ENCODE measurements at regions not wholly inside any gene's neighbourhood (a gene's known extent, or its start where the extent isn't known, plus 50 kb on each side); places are given as distances from the start of the nearest gene placed in this dataset.

DNA sequence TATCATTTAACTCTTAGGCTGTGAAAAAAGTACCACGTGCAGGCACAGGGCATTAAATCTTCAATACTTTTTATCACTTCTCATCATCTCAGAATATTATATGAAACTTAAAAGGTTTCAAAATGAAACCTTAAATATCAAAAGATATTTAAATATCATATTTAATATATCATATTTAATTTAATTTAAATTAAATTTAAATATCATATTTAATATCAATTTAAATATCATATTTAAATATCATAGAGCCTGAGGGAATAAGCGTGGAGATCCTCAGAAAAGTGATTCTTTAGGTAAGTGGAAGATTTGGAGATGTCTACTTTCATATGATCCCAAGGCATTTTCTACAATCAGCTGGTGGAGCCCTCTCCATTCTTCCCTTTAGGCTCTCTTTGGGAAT is 716.6 kb downstream of the OTOL1 start:
- no peak for DNase-seq

DNA sequence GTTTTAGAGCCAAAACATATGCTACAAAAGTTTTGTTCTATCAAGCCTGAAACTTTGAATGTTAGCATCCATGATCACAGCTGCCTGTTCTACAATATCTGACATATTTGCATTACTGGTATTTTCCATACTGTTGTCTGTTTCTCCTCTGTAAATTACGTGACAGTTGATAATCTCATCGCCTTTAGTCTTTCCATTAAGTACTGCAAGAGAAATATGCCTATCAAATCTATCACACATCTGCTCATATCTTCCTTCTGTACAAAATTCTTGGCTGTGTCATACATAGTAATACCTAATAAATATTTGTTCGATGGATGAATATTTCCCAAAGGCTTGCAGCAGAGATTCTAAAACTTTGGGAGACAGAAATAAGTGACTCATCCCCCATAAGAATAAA is 717.3 kb downstream of the OTOL1 start:
- no peak for DNase-seq

DNA sequence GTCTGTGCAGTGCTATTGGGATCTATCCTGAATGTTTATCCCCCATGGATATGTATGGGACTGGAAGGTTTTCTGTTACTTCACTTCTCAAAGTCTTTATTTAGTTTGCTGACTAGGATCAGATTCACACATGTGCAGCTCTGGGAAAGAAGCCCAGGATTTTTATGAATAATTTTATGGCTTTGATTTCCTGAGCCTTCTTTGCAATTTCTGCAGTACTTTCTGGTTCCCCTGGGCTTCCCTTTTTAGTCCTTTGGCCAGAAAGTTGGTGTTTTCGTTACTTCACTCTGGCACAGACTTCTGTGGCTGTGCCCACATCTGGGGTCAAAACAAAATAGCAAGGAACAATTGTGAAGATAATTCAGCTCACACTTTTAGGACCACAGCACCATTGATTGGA is 721.0 kb downstream of the OTOL1 start:
- DNase-seq: no peak

DNA sequence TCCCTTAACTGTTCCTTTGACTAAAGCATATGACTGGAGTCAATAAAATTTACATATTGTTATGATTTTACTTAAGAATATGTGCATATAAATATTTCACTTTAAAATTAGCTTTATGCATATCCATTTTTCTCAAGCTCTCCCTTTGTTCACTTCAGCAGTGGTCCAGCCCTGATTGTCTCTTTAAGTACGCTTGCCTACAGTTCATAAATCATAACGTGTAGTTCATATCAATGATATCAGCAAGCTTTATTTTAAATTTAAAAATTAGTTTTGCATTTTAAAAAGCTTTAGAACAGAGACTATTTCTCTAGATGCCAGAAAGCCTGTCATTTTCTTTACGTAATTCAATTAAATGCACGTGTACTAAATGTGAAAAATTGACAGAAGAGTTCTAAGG is 721.9 kb downstream of the OTOL1 start:
- no peak for DNase-seq

DNA sequence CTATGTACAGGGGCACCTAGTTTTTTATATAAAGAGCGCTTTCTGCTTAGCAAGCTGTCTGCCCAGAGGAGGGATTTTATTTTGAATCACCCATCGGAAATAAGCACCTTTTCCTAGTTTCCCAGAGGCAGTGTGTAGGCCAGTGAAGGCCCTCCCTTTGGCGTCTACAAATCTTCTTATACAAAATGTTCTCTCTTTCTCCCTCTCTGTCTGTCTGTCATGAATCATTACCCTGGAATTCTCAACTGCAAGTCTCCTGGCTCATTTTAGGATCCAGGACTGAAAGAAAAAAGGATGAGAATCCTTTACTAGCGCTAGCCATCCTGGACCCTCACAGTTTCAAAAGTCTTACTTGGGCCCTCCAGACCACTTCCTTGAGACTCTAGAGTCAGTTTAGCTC is 728.1 kb downstream of the OTOL1 start:
- no peak for DNase-seq

DNA sequence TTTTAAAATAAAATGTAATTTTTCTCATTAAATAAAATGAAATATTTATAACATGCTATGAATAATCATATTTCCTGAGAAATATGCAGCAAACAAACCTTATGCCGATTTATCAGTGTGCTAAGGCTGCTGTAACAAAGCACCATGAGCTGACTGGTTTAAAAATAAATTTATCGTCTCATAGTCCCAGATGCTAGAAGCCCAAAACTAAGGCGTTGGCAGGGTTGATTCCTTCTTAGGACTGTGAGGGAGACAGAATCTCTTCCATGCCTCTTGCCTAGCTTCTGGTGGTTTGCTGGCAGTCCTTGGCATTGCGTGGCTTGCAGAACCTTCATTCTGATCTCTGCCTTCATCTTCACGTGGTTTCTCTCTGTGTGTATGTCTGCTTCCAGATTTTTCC is 740.3 kb downstream of the OTOL1 start:
- no peak for DNase-seq

DNA sequence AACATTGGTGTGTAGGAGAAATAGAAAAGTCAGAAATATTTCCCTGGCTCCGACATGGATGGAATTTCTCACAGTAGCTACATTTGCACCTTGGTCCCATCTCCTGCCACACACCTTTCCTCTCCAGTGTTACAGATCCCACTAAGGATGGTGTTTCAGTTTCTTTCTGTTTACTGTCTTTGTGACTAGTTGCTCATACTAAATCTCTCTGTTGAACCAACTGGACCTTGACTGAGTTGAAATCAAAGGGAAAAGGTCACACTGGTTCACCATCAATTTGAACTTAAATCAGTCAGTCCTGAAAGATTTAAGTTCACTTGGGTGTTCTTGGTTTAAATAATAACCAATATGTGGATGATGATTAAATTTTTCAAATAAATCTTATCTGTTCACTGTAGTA is 754.2 kb downstream of the OTOL1 start:
- no peak for DNase-seq

DNA sequence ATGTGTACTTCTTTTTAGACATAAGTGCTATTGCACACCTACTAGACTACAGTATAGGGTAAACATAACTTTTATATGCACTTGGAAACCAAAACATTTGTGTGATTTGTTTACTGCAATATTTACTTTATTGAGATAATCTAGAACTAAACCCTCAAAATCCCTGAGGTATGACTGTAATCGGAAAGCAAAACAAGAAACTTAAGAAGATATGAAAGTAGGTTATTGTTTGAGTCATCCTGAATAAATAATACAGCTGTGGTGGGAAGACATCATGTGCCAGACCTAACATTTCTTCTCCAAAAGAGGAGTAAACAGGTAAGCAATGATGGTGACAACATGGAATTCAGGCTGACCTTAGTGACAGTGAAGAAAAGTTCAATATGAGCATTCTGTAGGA is 765.5 kb downstream of the OTOL1 start:
- no peak for DNase-seq

DNA sequence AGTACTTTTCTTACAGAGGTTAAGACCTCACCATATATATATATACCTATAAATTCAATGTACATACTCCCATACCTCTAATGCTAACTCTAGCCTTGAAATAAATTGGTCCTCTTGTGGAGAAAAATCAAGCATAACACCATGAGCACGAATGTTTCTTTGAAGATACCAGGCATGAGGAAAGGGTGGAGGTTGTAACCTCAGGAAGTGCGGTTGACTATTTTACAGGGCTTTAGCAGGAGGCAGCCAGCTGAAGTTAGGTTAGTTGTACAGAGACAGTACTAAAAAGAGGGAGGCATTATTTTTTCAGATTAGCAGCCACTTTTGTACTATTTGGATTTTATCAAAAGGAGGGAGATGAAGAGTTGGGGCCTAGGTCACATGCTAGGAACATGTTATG is 767.0 kb downstream of the OTOL1 start:
- DNase-seq: no peak

DNA sequence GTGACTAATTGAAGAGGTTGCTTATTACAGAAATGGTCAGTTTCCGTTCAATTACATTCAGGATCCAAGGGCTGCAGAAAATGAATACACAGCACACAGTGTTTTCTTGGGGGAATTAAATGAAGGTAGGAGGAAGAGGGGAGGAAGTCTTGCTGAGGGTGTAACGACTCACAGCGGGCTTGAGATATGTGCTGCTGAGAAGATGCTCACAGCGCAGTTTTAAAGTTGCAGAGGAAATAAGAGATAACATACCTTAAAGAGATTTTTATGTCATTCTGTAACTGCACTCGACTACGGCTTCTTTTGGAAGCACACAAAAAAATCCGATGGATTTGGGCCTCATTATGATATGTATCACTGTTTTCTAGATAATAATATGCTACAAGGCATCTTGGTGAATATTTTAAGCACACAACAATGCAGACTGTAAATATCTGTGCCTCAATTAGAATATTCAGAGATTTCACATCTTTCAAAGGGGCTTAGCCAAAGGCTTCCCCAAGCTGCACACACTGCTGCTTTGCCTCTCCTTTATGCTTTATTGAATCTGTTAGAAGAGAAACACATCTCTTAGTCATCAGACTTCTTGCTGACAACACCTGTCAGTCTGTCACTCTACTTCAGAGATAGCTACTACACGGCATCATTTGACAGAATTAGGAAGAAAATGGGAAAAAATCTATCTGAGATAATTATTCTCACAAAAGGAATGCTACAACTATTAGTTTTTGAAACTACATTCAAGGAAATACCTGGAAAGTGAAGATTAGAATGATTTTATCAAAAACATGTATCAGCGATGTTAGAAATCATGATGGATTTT is 773.2 kb downstream of the OTOL1 start:
- no peak for DNase-seq

DNA sequence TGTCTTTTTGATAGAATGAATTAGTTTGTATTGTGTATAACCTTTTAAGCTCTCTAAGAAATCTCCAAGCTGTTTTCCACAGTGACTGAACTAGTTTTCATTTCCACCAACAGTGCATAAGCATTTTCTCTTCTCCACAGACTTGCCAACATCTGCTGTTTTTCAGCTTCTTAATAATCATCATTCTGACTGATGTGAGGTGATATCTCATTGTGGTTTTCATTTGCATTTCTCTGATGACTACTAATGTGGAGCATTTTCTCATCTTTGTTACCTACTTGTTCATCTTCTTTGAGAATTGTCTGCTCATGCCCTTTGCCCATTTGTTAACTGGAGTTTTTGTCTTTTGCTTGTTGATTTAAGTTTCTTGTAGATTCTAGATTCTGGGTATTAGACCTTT is 777.5 kb downstream of the OTOL1 start:
- no peak for DNase-seq

DNA sequence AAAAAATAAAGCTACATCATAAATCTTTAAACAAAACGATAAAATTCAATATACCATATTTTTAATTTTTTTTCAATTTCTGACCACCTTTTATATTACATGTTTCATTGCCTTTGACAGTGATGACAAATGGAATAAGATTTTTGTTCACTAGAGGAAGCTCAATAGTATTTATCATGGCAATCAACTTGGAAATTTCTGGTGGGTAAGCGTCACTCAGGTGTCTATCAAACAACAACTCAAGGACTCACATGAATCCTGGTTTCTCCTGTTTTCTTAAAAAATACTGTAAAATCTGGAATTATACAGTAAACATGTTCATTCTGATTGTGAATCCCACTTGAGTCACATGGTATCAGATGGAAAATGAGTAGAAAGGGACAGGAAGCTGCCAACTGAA is 782.2 kb downstream of the OTOL1 start:
- no peak for DNase-seq

DNA sequence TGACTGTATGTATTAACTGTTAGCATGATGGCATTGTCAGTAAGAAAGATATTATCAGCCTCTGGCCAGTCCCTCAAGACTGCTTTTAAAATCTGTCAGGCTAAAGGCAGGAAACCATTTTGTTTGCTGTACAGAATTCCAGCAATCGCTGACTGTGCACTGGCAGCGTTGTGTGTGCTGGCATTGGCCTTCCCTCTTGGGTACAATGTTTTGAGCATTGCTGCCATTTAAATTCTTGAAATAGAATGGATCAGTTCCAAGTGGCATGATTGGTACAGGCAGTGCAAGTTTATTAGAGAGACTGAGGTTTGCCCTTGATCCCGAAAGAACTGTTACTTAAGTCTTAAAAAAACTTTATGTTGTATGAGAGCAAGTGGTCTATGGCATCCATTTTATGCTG is 788.7 kb downstream of the OTOL1 start:
- DNase-seq: no peak

DNA sequence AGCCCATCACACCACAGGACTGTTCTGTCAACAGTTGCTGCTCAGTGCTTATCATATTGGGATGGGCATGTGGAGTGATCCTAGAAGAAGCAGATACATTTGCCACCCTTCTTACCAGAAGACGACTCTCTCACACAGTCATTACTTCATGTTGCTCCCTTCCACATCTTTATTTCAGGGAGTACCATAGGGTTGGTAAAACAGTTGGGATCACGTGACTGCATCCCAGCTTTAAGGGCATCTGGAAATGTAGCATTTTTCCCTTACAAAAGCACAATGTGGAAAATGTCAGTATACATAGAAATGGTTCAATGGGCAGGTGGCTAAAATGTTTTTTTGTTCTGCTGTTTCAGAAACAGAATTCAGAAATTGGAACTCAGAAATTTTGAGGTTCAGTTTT is 791.0 kb downstream of the OTOL1 start:
- DNase-seq: no peak

DNA sequence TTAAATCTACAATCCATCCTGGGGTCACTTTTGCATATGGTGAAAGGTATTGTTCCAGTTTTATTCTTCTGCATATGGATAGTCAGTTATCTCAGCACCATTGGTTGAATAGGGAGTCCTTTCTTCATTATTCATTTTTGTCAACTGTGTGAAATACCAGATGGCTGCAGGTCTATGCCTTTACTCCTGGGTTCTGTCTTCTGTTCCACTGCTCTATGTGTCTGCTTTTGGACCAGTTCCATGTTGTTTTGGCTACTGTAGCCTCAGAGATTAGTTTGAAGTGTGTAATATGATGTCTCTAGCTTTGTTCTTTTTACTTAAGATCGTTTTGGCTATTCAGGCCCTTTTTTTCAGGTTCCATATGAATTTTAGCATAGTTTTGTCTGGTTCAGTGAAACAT is 795.8 kb downstream of the OTOL1 start:
- no peak for DNase-seq

DNA sequence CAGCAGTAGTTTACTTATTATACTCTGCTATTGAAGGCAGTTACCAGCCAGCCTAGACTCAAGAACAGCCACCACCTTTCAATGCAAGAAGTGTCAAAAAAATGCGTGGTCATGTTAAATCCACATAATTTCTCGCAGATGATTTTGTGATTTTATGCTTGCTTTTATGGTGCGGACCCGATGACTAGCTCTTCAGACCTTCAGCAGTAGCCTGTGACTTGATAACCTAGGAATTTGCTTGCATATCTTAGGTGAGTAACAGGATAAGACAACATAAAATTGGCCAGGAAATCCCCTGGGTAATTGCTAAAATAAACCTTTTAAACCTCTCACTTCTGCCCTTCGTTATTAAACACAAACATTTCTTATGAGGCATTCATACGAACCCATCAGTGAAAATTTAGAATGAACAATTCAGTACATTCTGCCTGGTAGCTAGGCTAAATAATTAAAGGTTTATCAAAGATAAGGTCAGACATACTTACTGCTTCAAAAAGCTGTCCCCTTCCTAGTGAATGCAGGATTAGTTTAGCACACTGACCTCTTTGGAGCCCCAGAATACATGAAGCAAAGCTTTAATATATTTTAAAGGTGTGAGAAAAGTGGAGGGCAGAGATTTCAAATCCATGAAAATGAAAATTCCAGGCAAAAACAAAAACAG is 798.8 kb downstream of the OTOL1 start:
- DNase-seq: no peak

DNA sequence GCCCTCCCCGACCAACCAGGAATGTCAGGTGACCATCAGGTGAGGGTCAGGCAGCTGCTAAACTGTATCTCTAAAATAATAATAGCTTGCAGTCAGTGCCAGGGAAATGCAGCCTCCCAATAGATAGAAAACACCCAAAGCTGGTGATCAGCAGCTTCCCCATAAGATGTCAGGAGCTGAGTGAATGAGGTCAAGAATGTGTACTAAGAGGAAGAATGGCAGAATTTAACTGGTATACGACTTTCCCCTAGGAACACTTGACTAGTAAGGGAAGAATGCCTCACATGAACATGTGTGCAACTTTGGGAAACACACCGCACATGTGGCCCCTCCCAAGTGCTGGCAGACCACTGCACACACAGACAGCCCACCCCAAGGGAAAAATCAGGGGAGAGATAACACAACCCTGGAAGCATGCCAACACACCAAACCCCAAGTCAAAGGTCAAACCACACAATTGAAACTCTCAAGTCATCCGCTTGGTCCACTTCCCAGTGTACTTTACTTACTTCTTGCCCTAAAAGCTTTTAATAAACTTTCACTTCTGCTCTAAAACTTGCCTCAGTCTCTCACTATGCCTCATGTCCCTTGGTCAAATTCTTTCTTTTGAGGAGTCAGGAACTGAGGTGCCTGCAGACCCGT is 806.5 kb downstream of the OTOL1 start:
- DNase-seq: no peak

DNA sequence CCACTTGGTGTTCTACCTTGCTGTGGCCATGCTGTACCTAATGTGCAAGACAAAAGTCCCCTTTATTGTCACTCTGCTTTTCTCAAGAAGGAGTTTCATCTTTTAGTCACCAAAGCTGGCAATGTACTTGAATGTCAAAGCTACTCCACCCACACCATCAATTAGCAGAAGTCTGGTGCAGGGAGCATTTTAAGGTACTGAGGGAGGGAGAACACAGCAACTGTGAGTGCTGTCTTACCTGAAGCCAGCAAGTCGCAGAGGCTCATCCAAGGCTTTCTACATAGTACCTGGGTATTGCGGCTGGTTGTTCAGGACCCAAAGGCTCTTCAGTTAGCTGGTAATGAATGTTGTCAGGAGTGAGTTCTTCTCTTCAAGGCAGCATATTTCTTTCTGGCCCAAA is 820.4 kb downstream of the OTOL1 start:
- no peak for DNase-seq

DNA sequence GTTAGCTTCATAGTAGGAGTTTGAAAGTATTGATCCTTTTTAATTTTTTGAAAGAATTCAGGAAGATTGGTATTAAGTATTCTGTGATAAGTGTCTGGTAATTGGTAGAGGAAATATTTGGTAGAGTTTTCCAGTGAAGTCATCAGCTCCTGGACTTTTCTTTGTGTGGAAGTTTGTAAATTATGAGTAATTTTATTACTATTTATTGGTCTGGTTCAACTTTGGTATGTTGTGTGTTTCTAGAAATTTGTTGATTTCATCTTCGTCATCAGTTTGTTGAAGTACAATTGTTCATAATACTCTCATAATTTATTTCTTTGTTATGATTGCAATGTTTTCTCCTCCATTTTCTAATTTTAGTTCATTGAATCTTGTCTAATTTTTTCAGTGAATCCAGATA is 832.0 kb downstream of the OTOL1 start:
- DNase-seq: no peak

DNA sequence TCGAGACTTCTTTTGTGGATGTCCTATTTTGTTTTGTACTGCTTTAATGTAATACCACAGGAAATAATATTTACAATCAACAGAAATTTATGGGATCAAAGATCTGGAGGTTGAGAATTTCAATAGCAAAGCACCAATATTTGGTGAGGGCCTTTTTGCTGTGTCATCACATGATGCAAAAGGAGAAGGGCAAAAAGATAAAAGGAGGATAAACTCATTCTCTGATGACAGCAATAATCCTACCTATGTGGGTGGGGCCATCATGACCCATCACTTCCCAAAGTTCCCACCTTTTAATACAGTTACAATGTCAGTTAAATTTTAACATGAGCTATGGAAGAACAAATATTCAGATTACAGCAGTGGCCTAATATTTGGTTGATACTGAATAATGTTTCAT is 832.9 kb downstream of the OTOL1 start:
- no peak for DNase-seq

DNA sequence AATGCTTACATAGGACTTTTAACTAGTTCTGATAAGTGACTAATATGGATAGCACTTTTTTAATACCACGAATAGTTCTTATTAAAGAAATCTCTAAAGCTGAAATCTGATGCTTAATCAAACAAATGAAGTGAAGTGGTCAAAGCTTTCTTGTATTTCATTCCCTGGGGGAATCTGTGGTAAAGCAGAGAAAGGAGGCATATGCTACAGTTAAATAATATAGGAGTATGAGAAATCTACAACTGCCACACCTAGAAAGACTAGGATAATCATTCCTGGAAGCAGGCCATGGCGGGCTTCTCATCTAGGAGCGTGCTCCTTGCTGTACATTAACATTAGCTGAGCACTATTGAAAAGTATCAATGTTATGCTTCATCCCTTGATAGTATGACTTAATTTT is 835.7 kb downstream of the OTOL1 start:
- no peak for DNase-seq

DNA sequence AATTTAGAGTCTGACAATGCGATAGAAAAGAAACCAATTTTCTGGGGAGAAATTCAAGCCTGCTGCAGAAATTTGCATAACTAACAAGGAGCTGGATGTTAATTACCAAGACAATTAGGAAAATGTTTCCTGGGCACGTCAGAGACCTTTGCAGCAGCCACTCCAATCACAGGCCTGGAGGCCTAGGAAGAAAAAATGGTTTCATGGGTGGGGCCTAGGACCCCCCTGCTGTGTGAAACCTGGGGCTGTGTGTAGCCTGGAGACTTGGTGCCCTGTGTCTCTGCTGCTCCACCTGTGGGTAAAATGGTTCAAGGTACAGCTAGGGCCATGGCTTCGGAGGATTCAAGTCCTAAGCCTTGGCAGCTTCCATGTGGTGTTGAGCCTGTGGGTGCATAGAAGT is 837.9 kb downstream of the OTOL1 start:
- DNase-seq: no peak

DNA sequence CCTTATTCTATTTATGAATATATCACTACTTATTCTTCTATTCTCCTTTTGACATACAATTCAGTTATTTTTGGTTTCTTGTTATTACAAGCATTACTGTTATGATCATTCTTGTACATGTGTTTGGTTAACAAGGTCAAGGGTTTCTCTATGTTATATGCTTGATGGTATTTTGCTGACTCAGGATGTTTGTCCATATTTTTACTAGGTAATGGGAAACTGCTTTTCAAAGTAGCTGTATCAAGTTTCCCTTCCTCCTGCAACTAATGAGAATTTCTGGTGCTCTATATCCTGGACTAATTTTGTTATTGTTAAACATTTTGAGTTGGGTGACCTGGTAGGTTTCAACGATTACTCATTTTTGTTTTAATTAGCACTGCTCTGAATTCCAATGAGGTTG is 841.0 kb downstream of the OTOL1 start:
- DNase-seq: no peak

DNA sequence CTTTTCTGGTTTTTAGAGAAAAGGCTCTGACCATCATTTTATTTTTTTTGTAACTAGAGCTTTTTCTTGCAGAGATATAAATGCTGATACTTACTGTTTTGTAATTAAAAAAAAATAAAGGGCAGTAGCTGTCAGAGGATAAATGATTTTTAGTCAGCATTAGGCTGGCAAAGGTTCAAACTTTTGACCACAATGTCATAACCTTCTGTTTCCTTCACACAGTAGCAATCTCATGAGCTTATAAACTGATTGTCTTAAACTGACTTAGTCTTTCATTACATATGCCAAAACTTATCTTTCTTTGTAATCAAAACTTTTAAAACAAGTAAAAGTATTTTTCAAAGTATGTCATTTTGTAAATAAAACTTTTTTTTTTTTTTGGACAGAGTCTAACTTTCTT is 841.9 kb downstream of the OTOL1 start:
- no peak for DNase-seq
